ENCODE measurements at regions not wholly inside any gene's neighbourhood (a gene's known extent, or its start where the extent isn't known, plus 50 kb on each side); places are given as distances from the start of the nearest gene placed in this dataset.

DNA sequence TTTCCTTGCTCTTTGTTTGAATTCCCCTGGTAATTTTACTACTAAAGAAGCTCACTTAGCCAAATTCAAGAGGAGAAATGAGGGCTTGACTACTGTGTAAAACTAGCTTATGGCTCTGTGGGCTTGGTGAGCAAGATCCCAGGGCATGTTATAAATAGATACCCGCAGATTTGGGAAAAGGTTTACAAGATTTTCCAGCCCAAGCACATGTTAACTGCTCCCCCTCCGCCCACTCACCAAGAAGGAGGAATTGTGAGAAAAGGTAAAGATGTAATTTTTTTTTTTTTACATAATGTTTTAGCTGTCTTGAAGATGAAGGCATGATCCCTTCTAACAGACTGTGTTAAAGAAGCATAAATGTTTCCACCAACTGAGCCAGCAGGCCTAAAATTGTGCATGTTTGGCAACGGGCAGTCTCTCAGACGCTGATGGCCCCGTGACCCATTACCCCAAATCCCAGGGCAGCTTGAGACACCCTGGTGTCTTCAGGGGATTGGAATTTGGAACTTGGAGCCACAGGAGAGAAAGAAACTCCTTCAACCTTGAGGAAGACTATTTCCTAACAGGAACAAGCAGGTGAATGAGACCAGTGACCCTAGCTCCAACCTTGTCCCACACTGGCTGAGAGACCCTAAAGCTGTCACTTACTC, 429.8 kb upstream of the CELF2 start:
- Histone ChIP-seq H3K36me3 (replicated peaks) (no peaks in the 10 kb centered on the region), H3K9me3 (no peaks in the 10 kb centered on the region), H3K27me3 (ENCODE audit: low read depth) (no peaks in the 10 kb centered on the region), H3K4me1 (no peaks in the 10 kb centered on the region), H3K4me3 (no peak overlapping the region)
- in situ Hi-C loops (cut with MboI; ENCODE audit: low sequenced_read_pairs): no loop called here
- DNase-seq (ENCODE audit: low spot score in 2 of 2): no peak

DNA sequence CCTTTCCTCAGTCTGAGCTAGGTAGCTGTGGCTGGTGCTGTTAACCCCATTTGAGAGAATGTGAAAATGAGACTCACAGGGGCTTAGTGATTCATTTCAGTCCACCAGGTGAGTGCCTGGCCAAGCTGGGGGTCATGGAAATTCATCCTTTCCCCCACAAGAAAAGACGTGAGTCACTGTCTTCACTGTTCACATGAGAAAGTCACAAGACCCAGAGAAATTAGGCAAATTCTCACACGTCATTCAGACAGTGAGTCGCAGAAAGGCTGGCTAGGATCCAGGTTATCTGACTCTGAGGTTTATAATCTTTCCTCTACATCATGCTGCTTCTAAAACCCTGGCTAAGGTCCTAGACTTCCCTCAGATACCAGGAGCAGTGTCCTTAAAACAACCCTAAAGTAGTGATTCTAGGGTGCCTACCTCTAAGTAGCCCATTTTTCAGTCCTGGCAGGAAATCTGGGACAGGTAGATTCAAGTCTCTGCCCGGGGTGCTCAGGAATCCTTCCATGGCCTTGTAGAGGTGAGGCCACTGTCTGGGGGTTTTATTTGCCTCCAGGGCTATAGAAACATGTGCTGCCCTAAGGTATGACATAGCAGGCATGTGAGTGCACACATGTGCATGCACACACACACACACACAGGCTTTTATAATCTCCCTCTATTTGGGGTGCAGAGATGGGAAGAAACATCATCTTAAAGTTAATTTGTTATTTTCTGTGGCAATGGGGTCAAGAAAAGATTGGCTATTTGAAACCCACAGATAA, 427.9 kb upstream of the CELF2 start:
- Histone ChIP-seq H3K9me3 (no peaks in the 10 kb centered on the region), H3K36me3 (replicated peaks) (no peaks in the 10 kb centered on the region), H3K4me3 (no peak overlapping the region), H3K27me3 (ENCODE audit: low read depth) (no peaks in the 10 kb centered on the region), H3K4me1 (no peaks in the 10 kb centered on the region)
- DNase-seq (ENCODE audit: low spot score in 2 of 2): no peak
- in situ Hi-C loops (cut with MboI; ENCODE audit: low sequenced_read_pairs): no loop called here

DNA sequence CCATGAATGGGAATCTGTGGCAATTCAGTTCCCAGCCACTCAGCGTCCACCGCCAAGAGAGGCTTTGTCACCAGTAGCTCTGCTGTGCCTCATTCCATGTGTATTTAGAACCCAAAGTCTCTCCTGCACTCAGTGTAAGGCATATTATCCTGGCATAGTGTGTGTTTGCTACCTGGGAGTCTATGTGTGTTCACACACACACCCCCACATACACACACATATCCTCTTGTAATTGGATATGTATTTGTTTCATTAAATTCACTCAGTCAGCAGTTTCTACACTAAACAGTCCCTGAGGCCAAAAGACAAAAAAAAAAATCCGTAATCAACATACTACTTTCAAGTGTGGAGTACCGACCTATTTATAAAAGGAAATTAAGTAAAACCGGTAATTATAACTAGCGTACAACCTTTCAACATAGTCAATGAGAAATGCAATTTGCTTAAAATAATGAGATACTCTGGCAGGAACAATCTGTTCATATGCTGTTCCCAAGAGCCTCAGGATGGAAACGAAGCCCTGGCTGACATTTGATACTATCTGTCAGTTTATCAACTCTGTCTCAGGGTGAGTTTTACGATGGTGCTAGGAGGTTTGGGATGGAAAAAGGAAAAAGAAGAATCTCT, 425.8 kb upstream of the CELF2 start:
- no peak for DNase-seq (ENCODE audit: low spot score in 2 of 2)
- Histone ChIP-seq H3K36me3 (replicated peaks) (no peaks in the 10 kb centered on the region), H3K4me3 (no peak overlapping the region), H3K9me3 (no peaks in the 10 kb centered on the region), H3K27me3 (ENCODE audit: low read depth) (no peaks in the 10 kb centered on the region), H3K4me1 (no peaks in the 10 kb centered on the region)
- in situ Hi-C loops (cut with MboI; ENCODE audit: low sequenced_read_pairs): no loop called here

DNA sequence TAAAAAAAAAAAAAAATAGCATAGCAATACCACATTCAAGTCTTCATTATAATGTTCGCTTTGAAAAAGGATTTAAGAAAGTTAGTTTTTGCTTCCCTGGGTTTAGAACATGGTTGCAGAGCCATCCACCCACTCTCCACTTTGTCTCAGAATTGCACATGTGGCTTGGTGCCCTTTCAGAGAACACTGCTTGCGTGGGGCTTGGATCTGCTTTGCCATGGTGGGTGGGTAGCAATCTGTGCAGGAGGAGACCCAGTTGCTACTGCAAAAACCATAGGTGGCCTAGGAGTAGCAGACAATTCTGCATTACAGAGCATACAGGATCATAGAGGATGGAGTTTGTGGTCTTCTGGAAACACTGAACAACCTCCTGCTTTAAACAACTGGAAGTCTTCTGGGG, 421.4 kb upstream of the CELF2 start:
- Histone ChIP-seq H3K9me3 (no peaks in the 10 kb centered on the region), H3K4me3 (no peak overlapping the region), H3K27me3 (ENCODE audit: low read depth) (no peaks in the 10 kb centered on the region), H3K4me1 (no peaks in the 10 kb centered on the region), H3K36me3 (replicated peaks) (no peaks in the 10 kb centered on the region)
- no peak for DNase-seq (ENCODE audit: low spot score in 2 of 2)
- in situ Hi-C loops (cut with MboI; ENCODE audit: low sequenced_read_pairs): no loop called here

DNA sequence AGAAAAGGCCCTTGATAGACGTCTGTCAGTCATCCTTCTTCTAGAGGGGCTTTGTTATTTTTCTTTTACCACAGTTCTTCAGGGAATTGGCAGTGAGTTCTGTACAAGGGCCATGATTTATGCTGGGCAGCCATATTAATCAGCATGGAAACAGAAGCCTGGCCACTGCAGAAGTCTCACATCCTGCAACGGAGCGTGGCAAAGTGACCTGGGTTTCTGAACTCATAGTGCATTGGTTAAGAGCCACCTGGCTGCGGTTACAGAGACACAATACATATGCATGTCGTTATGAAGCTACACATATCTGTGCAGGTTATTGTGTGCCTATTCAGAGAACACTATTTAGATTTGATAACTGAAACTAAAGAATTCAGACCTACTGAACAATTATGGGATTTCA, 419.4 kb upstream of the CELF2 start:
- Histone ChIP-seq H3K9me3 (no peaks in the 10 kb centered on the region), H3K27me3 (ENCODE audit: low read depth) (no peaks in the 10 kb centered on the region), H3K4me3 (no peak overlapping the region), H3K4me1 (no peaks in the 10 kb centered on the region), H3K36me3 (replicated peaks) (no peaks in the 10 kb centered on the region)
- no peak for DNase-seq (ENCODE audit: low spot score in 2 of 2)
- in situ Hi-C loops (cut with MboI; ENCODE audit: low sequenced_read_pairs): no loop called here

DNA sequence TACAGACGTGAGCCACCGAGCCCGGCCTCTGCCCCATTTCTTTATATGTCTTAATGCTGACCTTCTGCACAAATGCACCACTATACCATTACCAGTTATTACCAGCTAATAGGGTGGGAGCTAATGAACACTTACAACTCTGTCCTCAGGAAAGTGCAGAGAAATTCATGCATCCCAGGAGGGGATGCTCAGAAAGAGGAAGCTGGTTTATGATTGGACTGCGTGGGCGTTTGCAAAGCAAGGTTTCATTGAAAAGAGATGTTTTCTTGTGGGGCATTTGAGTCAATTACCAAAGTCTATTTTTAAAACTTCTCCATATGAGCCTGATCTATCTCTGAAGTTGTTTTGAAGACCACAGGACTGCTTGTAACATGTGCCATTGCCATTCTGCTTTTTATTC, 417.7 kb upstream of the CELF2 start:
- Histone ChIP-seq H3K36me3 (replicated peaks) (no peaks in the 10 kb centered on the region), H3K27me3 (ENCODE audit: low read depth) (no peaks in the 10 kb centered on the region), H3K9me3 (no peaks in the 10 kb centered on the region), H3K4me3 (no peak overlapping the region), H3K4me1 (no peaks in the 10 kb centered on the region)
- DNase-seq (ENCODE audit: low spot score in 2 of 2): no peak
- in situ Hi-C loops (cut with MboI; ENCODE audit: low sequenced_read_pairs): no loop called here

DNA sequence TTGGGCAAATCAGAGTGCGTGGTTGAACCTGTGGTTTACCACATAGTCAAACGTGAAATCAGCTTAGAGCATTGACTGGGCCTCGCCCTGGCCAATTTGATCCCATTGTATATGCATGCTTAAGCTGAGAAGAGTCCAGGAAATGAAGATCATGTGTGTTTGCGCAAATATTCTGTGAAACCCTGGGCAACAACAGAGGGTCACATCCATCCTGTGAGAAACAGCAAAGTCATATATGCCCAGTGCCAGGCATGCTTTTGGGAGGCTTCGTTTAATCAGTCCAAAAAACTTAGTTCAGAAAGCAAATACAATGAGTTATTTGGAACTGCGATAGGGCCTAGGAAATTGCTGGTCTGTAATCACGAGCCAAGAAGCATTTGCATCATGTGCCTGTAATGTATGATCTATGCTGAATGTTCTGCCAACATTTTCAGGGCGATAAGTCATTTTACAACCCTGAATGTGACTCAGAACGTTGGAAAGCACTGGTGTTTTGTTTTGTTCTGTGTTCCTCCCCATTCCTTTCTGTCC, 412.1 kb upstream of the CELF2 start:
- no peak overlapping the region for H3K4me3 ChIP-seq
- H3K4me1 ChIP-seq: no peaks in the 10 kb centered on the region
- H3K9me3 ChIP-seq: no peaks in the 10 kb centered on the region
- in situ Hi-C loops (cut with MboI; ENCODE audit: low sequenced_read_pairs): no loop called here
- DNase-seq (ENCODE audit: low spot score in 2 of 2): no peak
- no peaks in the 10 kb centered on the region for H3K27me3 ChIP-seq (ENCODE audit: low read depth)
- H3K36me3 ChIP-seq (replicated peaks): no peaks in the 10 kb centered on the region

DNA sequence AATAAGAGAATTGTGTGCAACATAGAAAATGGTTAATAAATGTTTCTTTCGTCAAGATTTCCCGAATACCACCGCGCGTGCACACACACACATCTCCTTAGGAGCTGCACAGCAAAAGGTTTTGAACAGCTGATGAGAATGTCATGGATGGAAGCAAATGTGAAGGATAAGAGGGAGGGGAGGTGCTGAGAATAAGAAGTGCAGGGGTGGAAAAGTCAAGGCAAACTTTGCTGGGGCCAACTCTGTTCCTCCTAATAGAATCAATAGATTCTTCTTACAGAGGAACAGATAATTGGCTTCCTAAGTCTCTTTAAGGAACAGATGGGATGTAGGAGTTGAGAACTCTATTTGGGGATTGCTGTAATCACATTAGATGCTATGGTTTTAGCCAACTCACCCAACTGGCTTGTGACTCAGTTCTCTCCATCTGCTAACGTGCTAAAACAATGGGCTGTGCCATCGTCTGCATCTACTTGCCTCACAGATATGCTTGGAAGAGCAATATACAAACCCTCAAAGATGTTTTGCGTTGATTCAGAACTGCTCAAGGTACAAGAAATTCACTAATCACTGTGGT, 408.2 kb upstream of the CELF2 start:
- Histone ChIP-seq H3K36me3 (replicated peaks) (no peaks in the 10 kb centered on the region), H3K4me3 (no peak overlapping the region), H3K4me1 (no peaks in the 10 kb centered on the region), H3K27me3 (ENCODE audit: low read depth) (no peaks in the 10 kb centered on the region), H3K9me3 (no peaks in the 10 kb centered on the region)
- in situ Hi-C loops (cut with MboI; ENCODE audit: low sequenced_read_pairs): no loop called here
- no peak for DNase-seq (ENCODE audit: low spot score in 2 of 2)

DNA sequence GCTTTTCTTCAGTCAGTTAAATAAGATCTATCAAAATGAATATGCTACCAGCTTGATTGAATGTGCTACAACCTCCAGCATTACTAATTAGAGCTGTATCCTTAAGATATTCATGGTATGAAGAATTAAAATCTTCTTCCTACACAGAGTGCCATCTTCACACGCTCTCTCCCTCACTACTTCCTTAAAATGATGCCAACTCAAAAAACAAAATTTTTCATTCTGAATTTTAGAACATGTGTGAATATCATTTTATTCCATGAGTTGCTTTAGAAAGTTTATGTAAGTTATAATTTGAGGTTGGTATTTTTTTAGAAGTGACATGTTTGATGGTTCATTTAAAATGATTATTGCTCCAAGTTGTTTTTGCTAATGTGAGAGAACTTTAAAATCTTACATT, 407.5 kb upstream of the CELF2 start:
- in situ Hi-C loops (cut with MboI; ENCODE audit: low sequenced_read_pairs): no loop called here
- no peaks in the 10 kb centered on the region for H3K4me1 ChIP-seq
- H3K36me3 ChIP-seq (replicated peaks): no peaks in the 10 kb centered on the region
- H3K9me3 ChIP-seq: no peaks in the 10 kb centered on the region
- no peak overlapping the region for H3K4me3 ChIP-seq
- DNase-seq (ENCODE audit: low spot score in 2 of 2): no peak
- H3K27me3 ChIP-seq (ENCODE audit: low read depth): no peaks in the 10 kb centered on the region

DNA sequence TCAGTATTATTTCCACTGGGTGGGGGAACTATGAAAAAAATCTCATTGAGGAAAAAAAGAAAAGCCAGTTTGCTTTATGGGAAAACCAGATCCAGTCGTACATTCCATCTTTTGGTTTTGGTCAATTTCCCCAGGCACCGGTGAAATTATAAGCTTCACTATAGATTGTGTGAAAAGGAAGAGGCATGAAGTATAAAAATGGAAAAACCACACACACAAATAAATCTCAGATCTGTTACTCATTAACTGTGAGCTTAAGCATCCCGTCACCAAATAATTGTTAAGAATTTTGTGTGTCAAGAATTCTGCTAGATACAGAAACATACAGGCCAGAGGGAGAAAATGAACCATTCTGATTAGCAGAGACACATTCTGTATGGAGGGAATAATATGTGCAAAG, 405.5 kb upstream of the CELF2 start:
- Histone ChIP-seq H3K9me3 (no peaks in the 10 kb centered on the region), H3K36me3 (replicated peaks) (no peaks in the 10 kb centered on the region), H3K4me3 (no peak overlapping the region), H3K27me3 (ENCODE audit: low read depth) (no peaks in the 10 kb centered on the region), H3K4me1 (no peaks in the 10 kb centered on the region)
- in situ Hi-C loops (cut with MboI; ENCODE audit: low sequenced_read_pairs): no loop called here
- no peak for DNase-seq (ENCODE audit: low spot score in 2 of 2)

DNA sequence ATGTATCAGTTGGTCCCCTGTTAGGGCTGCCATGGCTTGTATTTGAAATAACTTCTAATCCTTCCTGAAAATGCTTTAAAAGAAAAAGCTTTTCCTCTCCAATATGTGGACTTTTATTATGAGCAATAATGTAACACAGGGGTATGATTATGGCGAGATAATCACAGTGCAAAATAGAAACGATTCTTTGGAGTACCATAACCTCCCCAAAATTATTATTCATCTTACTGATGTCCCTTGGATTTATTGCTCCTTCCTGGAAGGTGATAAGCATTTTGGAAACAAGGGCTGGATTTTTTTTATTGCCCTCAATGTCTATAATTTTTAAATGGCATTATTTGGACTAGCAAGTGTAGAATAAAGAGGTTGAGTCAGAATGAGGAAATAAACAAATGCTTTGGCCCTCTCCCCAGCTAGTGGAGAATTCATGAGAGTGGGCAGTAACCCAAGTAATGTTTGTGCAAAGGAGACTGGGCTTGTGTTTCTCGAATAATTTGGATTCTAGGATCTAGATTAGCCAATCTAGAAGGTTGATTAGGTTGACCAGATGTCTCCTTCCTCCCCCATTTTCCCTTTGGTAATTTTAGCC, 403.9 kb upstream of the CELF2 start:
- in situ Hi-C loops (cut with MboI; ENCODE audit: low sequenced_read_pairs): no loop called here
- H3K36me3 ChIP-seq (replicated peaks): no peaks in the 10 kb centered on the region
- H3K4me1 ChIP-seq: no peaks in the 10 kb centered on the region
- H3K9me3 ChIP-seq: no peaks in the 10 kb centered on the region
- H3K4me3 ChIP-seq: no peak overlapping the region
- no peak for DNase-seq (ENCODE audit: low spot score in 2 of 2)
- H3K27me3 ChIP-seq (ENCODE audit: low read depth): no peaks in the 10 kb centered on the region

DNA sequence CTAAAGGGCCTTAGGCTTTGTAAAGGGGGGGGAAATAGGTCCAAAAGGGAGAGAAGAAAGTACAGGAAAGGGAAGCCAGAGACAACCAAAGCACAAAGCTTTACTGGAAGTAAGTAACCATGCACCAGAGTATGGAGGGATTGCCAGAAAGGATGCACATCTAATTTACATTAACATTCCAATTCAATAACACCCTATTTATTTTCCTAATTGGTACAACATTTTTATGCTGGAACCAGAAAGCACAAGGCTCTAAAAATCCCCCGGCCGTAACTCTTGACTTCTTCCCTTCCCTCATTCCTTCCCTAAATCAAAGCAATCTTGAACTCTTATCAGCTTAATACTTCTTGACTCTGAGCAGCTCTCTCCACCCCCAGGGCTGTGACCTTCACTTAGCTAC, 400.0 kb upstream of the CELF2 start:
- no peak overlapping the region for H3K4me3 ChIP-seq
- DNase-seq (ENCODE audit: low spot score in 2 of 2): no peak
- H3K9me3 ChIP-seq: no peaks in the 10 kb centered on the region
- no peaks in the 10 kb centered on the region for H3K36me3 ChIP-seq (replicated peaks)
- in situ Hi-C loops (cut with MboI; ENCODE audit: low sequenced_read_pairs): no loop called here
- H3K4me1 ChIP-seq: no peaks in the 10 kb centered on the region
- H3K27me3 ChIP-seq (ENCODE audit: low read depth): no peaks in the 10 kb centered on the region

DNA sequence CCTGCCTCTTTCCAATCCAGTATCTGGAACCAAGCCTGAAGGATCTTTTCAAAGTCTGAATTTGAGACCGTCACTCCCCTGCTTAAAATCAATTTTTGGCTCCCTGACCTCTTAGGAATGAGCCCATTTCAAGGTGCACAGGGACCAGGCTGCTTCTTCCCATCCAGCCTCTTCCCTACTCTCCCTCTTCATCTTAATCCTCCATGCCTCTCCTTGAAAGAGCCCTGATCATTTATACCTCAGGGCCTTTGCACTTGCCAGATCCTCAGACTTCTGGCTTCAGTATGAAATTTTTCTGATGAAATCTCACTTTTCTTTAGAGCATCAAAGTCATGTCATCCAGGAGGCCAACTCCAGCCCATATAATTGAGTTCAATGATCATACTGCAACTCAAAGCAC, 399.5 kb upstream of the CELF2 start:
- no peaks in the 10 kb centered on the region for H3K27me3 ChIP-seq (ENCODE audit: low read depth)
- no peak for DNase-seq (ENCODE audit: low spot score in 2 of 2)
- H3K36me3 ChIP-seq (replicated peaks): no peaks in the 10 kb centered on the region
- in situ Hi-C loops (cut with MboI; ENCODE audit: low sequenced_read_pairs): no loop called here
- no peak overlapping the region for H3K4me3 ChIP-seq
- H3K9me3 ChIP-seq: no peaks in the 10 kb centered on the region
- no peaks in the 10 kb centered on the region for H3K4me1 ChIP-seq

Measured in HAP-1 (cell line).